Loucy (cell line): ENCODE measurements at regions not wholly inside any gene's neighbourhood (a gene's known extent, or its start where the extent isn't known, plus 50 kb on each side); places are given as distances from the start of the nearest gene placed in this dataset.

Experiments used
- EZH2phosphoT487 ChIP-seq: fragments of 200-600 bp; IDR thresholded peaks from 2 replicates; pipeline ENCODE4 v1.6.1; 2018; ENCODE audit warnings: antibody characterized with exemption, mild to moderate bottlenecking, moderate library complexity, borderline replicate concordance
- TF ChIP-seq, protein P1 (sequence below): fragments of 200-600 bp; sonication (generic); conservative IDR thresholded peaks from 2 replicates; pipeline ENCODE4 v1.5.1; 2014; ENCODE audit warnings: mild to moderate bottlenecking, antibody characterized with exemption, low read length

GRCh38 chr18:75556841-75557240 is 129.3 kb upstream of the SMIM21 start:
- TF ChIP-seq, protein P1, sequence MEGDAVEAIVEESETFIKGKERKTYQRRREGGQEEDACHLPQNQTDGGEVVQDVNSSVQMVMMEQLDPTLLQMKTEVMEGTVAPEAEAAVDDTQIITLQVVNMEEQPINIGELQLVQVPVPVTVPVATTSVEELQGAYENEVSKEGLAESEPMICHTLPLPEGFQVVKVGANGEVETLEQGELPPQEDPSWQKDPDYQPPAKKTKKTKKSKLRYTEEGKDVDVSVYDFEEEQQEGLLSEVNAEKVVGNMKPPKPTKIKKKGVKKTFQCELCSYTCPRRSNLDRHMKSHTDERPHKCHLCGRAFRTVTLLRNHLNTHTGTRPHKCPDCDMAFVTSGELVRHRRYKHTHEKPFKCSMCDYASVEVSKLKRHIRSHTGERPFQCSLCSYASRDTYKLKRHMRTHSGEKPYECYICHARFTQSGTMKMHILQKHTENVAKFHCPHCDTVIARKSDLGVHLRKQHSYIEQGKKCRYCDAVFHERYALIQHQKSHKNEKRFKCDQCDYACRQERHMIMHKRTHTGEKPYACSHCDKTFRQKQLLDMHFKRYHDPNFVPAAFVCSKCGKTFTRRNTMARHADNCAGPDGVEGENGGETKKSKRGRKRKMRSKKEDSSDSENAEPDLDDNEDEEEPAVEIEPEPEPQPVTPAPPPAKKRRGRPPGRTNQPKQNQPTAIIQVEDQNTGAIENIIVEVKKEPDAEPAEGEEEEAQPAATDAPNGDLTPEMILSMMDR: no peak
- TF ChIP-seq EZH2phosphoT487: no peak
